SK-N-SH treated with all-trans-retinoic acid at 6 μM for 48 hours (cell line): ENCODE measurements at regions not wholly inside any gene's neighbourhood (a gene's known extent, or its start where the extent isn't known, plus 50 kb on each side); places are given as distances from the start of the nearest gene placed in this dataset.

Experiments
- ARNTL ChIP-seq: fragments of 450-650 bp; formaldehyde crosslinking; IDR thresholded peaks from 2 replicates; pipeline ENCODE4 v1.5.0; 2020; ENCODE audit warnings: low read depth, mild to moderate bottlenecking, moderate library complexity, borderline replicate concordance
- BACH2 ChIP-seq: fragments of 250-450 bp; sonication (Bioruptor Pico); IDR thresholded peaks from 2 replicates; pipeline ENCODE4 v1.9.0; 2021; ENCODE audit warnings: mild to moderate bottlenecking, borderline replicate concordance
- CSDC2 ChIP-seq: fragments of 250-450 bp; sonication (Bioruptor Pico); IDR thresholded peaks from 2 replicates; pipeline ENCODE4 v1.5.0; 2020; ENCODE audit warnings: mild to moderate bottlenecking, moderate library complexity
- ISL1 ChIP-seq: fragments of 250-450 bp; sonication (Bioruptor Pico); IDR thresholded peaks from 2 replicates; pipeline ENCODE4 v2.1.2; 2022; ENCODE audit warnings: mild to moderate bottlenecking, moderate library complexity
- OSR1 ChIP-seq: fragments of 250-450 bp; sonication (Bioruptor Pico); IDR thresholded peaks from 2 replicates; pipeline ENCODE4 v1.8.0; 2022; ENCODE audit warnings: moderate library complexity, mild to moderate bottlenecking, inconsistent platforms
- PATZ1 ChIP-seq: fragments of 250-450 bp; sonication (Bioruptor Pico); IDR thresholded peaks from 2 replicates; pipeline ENCODE4 v1.8.0; 2020; ENCODE audit warnings: mild to moderate bottlenecking, moderate library complexity, borderline replicate concordance
- PPARA ChIP-seq: fragments of 250-450 bp; sonication (Bioruptor Pico); IDR thresholded peaks from 2 replicates; pipeline ENCODE4 v1.5.0; 2020; ENCODE audit warnings: mild to moderate bottlenecking, borderline replicate concordance
- RARB ChIP-seq: fragments of 250-450 bp; sonication (Bioruptor Pico); IDR thresholded peaks from 2 replicates; pipeline ENCODE4 v1.8.0; 2021; ENCODE audit warnings: mild to moderate bottlenecking, moderate library complexity
- ZC3H10 ChIP-seq: fragments of 250-450 bp; sonication (Bioruptor Pico); IDR thresholded peaks from 2 replicates; pipeline ENCODE4 v1.5.1; 2021; ENCODE audit warnings: mild to moderate bottlenecking, moderate library complexity
- ZFP3 ChIP-seq: fragments of 250-450 bp; sonication (Bioruptor Pico); IDR thresholded peaks from 2 replicates; pipeline ENCODE4 v1.5.0; 2020; ENCODE audit warnings: mild to moderate bottlenecking, moderate library complexity
- TF ChIP-seq, protein P1 (sequence below): fragments of 250-450 bp; sonication (Bioruptor Pico); IDR thresholded peaks from 2 replicates; pipeline ENCODE4 v1.5.0; 2020; ENCODE audit warnings: mild to moderate bottlenecking, moderate library complexity

GRCh38 chr1:101128211-101128727, 102.7 kb upstream of the DPH5 start:
- TF ChIP-seq ARNTL (CRISPR knock-in tag) = no peak
- TF ChIP-seq PATZ1 = no peak
- no peak for TF ChIP-seq PPARA
- TF ChIP-seq ZC3H10 (CRISPR knock-in tag) = no peak
- TF ChIP-seq RARB (CRISPR knock-in tag) = no peak
- no peak for TF ChIP-seq OSR1 (CRISPR knock-in tag)
- no peak for TF ChIP-seq ISL1 (CRISPR knock-in tag)
- TF ChIP-seq BACH2 (CRISPR knock-in tag) = no peak
- no peak for TF ChIP-seq ZFP3 (CRISPR knock-in tag)
- TF ChIP-seq, protein P1, sequence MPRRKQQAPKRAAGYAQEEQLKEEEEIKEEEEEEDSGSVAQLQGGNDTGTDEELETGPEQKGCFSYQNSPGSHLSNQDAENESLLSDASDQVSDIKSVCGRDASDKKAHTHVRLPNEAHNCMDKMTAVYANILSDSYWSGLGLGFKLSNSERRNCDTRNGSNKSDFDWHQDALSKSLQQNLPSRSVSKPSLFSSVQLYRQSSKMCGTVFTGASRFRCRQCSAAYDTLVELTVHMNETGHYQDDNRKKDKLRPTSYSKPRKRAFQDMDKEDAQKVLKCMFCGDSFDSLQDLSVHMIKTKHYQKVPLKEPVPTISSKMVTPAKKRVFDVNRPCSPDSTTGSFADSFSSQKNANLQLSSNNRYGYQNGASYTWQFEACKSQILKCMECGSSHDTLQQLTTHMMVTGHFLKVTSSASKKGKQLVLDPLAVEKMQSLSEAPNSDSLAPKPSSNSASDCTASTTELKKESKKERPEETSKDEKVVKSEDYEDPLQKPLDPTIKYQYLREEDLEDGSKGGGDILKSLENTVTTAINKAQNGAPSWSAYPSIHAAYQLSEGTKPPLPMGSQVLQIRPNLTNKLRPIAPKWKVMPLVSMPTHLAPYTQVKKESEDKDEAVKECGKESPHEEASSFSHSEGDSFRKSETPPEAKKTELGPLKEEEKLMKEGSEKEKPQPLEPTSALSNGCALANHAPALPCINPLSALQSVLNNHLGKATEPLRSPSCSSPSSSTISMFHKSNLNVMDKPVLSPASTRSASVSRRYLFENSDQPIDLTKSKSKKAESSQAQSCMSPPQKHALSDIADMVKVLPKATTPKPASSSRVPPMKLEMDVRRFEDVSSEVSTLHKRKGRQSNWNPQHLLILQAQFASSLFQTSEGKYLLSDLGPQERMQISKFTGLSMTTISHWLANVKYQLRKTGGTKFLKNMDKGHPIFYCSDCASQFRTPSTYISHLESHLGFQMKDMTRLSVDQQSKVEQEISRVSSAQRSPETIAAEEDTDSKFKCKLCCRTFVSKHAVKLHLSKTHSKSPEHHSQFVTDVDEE (CRISPR knock-in tag) = no peak
- TF ChIP-seq CSDC2 (CRISPR knock-in tag) = no peak
